SH-SY5Y (cell line): ENCODE measurements at regions not wholly inside any gene's neighbourhood (a gene's known extent, or its start where the extent isn't known, plus 50 kb on each side); places are given as distances from the start of the nearest gene placed in this dataset.

ENCODE experiments used
- GATA2 ChIP-seq: IDR thresholded peaks from 2 replicates; pipeline ENCODE4 v1.6.1; 2011; ENCODE audit warnings: mild to moderate bottlenecking, low read depth, low read length
- GATA3 ChIP-seq: IDR thresholded peaks from 2 replicates; pipeline ENCODE4 v1.6.1; 2011; ENCODE audit warnings: low read depth, mild to moderate bottlenecking, low read length, moderate library complexity

- TF ChIP-seq GATA2 (no peak), GATA3 (no peak)
Observed at GRCh38 chr1:177857285-177857684, 112.6 kb downstream of the SEC16B start.
